HG03432 (cell line): ENCODE measurements at regions not wholly inside any gene's neighbourhood (a gene's known extent, or its start where the extent isn't known, plus 50 kb on each side); places are given as distances from the start of the nearest gene placed in this dataset.
"Not testable (repeated sequence)": the region's sequence is repeated elsewhere in the genome, so short reads cannot be mapped to it uniquely, and the experiment has no call there.

Experiments
- ATAC-seq: cut with Tn5 transposase; IDR thresholded peaks from one replicate; pipeline ENCODE4 v1.9.1; 2021; ENCODE audit warnings: mild to moderate bottlenecking, moderate library complexity; ENCODE audit not compliant: unreplicated experiment

GRCh38 chr18:47682876-47683275, 247.6 kb downstream of the SMAD2 start:
- ATAC-seq, result no peak

- ATAC-seq, result peak; percentile 79
These were observed 250.0 kb downstream of the SMAD2 start for GRCh38 chr18:47680488-47680887.

GRCh38 chr18:47679864-47680263, 250.6 kb downstream of the SMAD2 start:
- ATAC-seq, result no peak

- ATAC-seq, result peak; percentile 53
These were observed 252.5 kb downstream of the SMAD2 start for GRCh38 chr18:47677952-47678351.

GRCh38 chr18:47669815-47670214, 260.6 kb downstream of the SMAD2 start:
- ATAC-seq, result no peak

- ATAC-seq, result no peak
These were observed 272.0 kb downstream of the SMAD2 start for GRCh38 chr18:47658498-47658897.

- no peak for ATAC-seq
These were observed 275.5 kb downstream of the SMAD2 start for GRCh38 chr18:47654988-47655387.

- no peak for ATAC-seq
These were observed 285.6 kb downstream of the SMAD2 start for GRCh38 chr18:47644896-47645295.

GRCh38 chr18:47637551-47637950, 292.9 kb downstream of the SMAD2 start:
- not testable (repeated sequence) for ATAC-seq

GRCh38 chr18:47635416-47635815, 295.0 kb downstream of the SMAD2 start:
- ATAC-seq, result no peak

- ATAC-seq, result no peak
These were observed 297.4 kb downstream of the SMAD2 start for GRCh38 chr18:47632970-47633635.

GRCh38 chr18:47628893-47629292, 301.6 kb downstream of the SMAD2 start:
- no peak for ATAC-seq

GRCh38 chr18:47628240-47628781, 302.1 kb downstream of the SMAD2 start:
- ATAC-seq, result no peak

GRCh38 chr18:47627030-47627429, 303.4 kb downstream of the SMAD2 start:
- no peak for ATAC-seq

- ATAC-seq, result no peak
These were observed 310.5 kb downstream of the SMAD2 start for GRCh38 chr18:47619771-47620448.

- no peak for ATAC-seq
These were observed 311.7 kb downstream of the SMAD2 start for GRCh38 chr18:47618758-47619157.

GRCh38 chr18:47615043-47615442, 315.4 kb downstream of the SMAD2 start:
- no peak for ATAC-seq

- no peak for ATAC-seq
These were observed 316.5 kb downstream of the SMAD2 start for GRCh38 chr18:47613929-47614328.

GRCh38 chr18:47611649-47612048, 318.8 kb downstream of the SMAD2 start:
- no peak for ATAC-seq

- ATAC-seq, result no peak
These were observed 323.9 kb downstream of the SMAD2 start for GRCh38 chr18:47606526-47606925.

- ATAC-seq, result no peak
These were observed 325.4 kb downstream of the SMAD2 start for GRCh38 chr18:47605093-47605492.

GRCh38 chr18:47604021-47604420, 326.4 kb downstream of the SMAD2 start:
- ATAC-seq, result no peak
